Left ventricle myocardium superior (tissue), 1 donor: ENCODE measurements at regions not wholly inside any gene's neighbourhood (a gene's known extent, or its start where the extent isn't known, plus 50 kb on each side); places are given as distances from the start of the nearest gene placed in this dataset.

Experiments used
- ATAC-seq: fragments of 200-7000 bp; cut with Tn5 transposase; one replicate; pipeline ENCODE4 v1.9.1; 2020; ENCODE audit warnings: mild to moderate bottlenecking, moderate library complexity
- DNase-seq: peaks from one replicate; pipeline ENCODE4 v3.0.0-alpha.2; 2020
- intact Hi-C: fragments of 100-400 bp; cut with micrococcal nuclease; formaldehyde crosslinking; loops from one replicate; pipeline ENCODE4 v1.11.0; 2022
- donor health status: DM: no; HTN: yes; CAD: no; lungs with severe emphysema.

GRCh38 chr1:201608635-201609395 is 69.9 kb downstream of the NAV1 start:
- peak; percentile 60 for DNase-seq
- intact Hi-C loops: no loop called here
- peak; percentile 81 for ATAC-seq

- no peak for DNase-seq
- no peak for ATAC-seq
- intact Hi-C loops: no loop called here
Measured at GRCh38 chr1:201609661-201610318, 70.9 kb downstream of the NAV1 start.

- intact Hi-C loops: no loop called here
- ATAC-seq (no peak), DNase-seq (no peak)
Measured at GRCh38 chr1:201610858-201611257, 71.9 kb downstream of the NAV1 start.

DNA sequence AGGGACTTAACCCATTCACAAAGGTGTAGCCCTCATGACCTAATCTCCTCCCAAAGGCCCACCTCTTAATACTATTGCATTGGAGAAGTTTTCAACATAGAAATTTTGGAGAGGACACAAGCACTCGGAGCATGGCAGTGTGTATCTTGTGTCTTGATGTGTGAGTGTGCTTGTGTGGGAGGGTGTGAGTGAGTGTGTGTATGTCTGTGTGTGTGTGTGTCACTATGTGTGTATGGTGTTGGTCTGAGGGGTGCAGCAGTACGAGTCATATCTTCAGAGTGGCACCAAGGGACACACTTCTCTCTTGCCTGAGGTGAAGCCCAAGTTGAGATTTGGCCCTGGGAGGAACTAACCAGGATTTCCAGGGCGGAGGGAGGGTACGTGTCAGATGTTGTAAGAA is 73.7 kb downstream of the NAV1 start:
- intact Hi-C loops: no loop called here
- no peak for ATAC-seq
- no peak for DNase-seq

- ATAC-seq (peak; percentile 88), DNase-seq (peak; percentile 69)
- intact Hi-C loops: no loop called here
Measured at GRCh38 chr1:201614262-201615015, 75.5 kb downstream of the NAV1 start.

GRCh38 chr1:201617157-201617556 is 78.2 kb downstream of the NAV1 start:
- ATAC-seq (no peak), DNase-seq (no peak)
- intact Hi-C loops: no loop called here

GRCh38 chr1:201618389-201618788 is 79.5 kb downstream of the NAV1 start:
- ATAC-seq (no peak), DNase-seq (no peak)
- intact Hi-C loops: no loop called here

- intact Hi-C loops: no loop called here
- ATAC-seq (no peak), DNase-seq (no peak)
Measured at GRCh38 chr1:201618905-201619304, 80.0 kb downstream of the NAV1 start.

GRCh38 chr1:201619513-201619912 is 80.6 kb downstream of the NAV1 start:
- ATAC-seq (no peak), DNase-seq (no peak)
- intact Hi-C loops: no loop called here

GRCh38 chr1:201622353-201622752 is 83.4 kb downstream of the NAV1 start:
- intact Hi-C loops: no loop called here
- no peak for DNase-seq
- ATAC-seq: no peak

DNA sequence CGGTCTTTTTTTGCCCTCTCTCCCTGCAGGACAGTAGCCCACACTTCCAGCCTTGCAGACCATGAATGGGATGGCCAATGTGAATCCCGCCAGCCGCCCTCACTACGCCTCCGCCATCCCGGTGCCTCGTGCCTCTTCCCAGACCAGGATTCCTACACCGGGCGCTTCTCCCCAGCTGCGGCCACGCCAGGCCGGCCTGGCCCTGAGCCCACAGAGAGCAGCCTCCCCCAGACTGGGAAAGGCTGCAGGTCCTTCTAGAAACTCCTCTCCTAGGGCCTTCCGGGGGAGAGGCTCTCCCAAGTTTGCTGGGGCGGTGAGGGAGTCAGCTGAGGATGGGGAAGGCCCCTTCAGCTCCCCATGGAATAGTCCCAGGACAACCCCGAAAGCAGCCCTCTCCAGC is 83.9 kb downstream of the NAV1 start:
- ATAC-seq (no peak), DNase-seq (no peak)
- intact Hi-C loops: no loop called here

- ATAC-seq (no peak), DNase-seq (no peak)
- intact Hi-C loops: no loop called here
Measured at GRCh38 chr1:201624741-201625225, 85.9 kb downstream of the NAV1 start.

DNA sequence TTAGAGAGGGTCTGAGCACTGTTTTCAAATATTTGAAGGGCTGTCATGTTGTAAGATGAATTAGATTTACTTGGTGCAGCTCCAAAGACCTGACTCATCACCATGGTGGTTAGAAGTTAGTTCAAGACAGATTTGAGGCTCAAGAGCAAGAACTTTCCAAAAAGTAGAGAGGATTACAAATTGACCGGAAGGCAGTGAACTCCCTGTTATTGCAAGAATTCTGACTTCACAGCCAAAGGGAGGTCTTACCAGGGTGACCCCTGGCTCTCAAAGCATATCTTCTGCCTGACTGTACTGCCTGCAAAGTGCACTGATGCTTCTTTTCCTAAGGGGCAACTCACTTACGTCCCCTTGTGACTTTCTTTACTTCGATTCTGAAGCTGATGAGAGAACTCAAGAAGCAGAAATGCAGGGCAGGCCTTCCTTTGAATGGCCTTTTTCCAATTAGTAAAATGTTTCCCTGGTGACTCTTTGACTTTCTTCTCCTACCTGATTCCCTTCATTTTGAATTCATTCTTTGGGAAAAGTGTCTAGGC is 86.4 kb downstream of the NAV1 start:
- DNase-seq (no peak), ATAC-seq (no peak)
- intact Hi-C loops: no loop called here

DNA sequence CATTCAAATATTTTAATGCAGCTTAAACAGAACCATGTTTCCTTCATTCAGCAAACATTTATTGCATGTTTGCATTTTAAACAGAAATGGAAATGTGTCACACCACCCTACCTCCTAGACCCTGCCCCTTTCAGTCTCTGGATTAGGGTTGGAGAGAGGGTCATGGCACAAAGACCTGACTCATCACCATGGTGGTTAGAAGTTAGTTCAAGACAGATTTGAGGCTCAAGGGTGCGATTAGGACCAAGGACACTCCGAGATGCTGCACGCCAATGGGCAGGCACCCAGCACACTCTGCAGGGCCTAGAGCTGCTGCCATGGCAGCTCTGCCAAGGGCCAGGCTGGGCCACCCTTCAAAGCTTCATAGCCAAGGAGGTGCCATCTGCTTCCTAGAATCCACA is 86.9 kb downstream of the NAV1 start:
- intact Hi-C loops: no loop called here
- no peak for ATAC-seq
- DNase-seq: no peak

DNA sequence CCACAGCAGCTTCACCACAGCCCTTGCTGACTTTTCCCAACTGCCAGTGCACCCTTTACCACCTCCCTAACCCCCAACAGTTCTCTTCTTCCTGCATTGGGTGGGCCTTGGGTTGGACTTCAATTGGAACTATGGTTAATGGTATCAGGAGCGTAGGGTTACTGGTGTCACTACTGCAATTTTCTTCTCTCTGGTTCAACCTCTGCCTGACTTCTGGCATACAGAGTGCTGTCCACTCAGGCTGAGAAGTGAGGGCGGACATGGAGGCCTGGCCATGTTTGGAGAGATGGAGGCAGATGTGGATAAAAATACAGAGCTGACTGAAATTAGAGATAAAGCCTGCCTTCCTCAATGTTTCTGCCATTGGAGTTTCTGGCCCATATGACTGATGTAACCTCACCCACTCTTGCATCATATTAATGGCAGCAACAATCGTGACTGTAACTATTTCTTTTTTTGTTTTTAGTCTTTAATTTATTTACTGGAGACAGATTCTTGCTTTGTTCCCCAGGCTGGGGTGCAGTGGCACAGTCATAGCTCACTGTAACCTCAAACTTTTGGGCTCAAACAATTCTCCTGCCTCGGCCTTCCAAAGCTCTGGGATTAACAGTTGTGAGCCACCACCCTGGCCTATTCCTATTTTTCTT is 87.8 kb downstream of the NAV1 start:
- DNase-seq (no peak), ATAC-seq (no peak)
- intact Hi-C loops: no loop called here

GRCh38 chr1:201628490-201628889 is 89.6 kb downstream of the NAV1 start:
- ATAC-seq (peak; percentile 4), DNase-seq (no peak)
- intact Hi-C loops: no loop called here

DNA sequence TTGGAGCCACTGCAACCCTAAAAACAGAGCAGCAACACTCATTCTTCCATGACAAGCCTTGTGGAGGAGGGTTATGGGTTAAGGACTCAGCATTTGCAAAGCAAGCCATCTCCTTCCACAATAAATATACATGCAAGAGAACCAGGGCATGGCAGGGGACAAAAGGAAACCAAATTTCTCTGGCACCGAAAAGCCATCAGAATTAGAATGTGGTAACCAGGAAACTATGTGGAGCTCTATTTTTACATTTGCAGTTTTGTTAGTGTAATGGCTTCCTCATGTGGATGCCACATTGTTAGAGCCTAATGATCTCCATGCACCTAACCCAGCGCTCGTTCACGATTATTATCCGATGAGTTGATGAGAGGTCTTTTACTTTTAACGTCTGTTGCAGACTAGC is 91.7 kb downstream of the NAV1 start:
- intact Hi-C loops: loop anchor here (10.0 kb wide), 1 partner anchor 64 kb away; no protein-coding TSS in a partner anchor
- peak; percentile 18 for ATAC-seq
- no peak for DNase-seq

DNA sequence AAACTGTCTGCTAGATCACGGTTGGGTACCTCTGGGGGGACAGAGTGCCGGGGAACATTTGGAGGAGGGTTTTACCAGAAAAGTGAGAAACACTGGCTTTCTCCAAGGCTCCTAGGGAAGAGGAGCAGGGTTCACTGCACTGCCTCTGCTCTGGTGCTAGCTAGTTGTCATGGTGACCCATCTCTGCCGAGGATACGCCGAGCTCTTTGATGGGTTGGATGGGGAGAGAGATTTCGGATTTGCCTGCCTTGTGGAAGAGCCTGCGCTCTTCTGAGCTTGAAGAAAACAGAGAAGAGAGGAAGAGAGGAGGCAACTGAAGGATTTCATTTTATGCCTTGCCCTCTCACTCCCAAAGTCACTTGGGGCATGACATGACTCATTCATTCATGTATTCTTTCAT is 92.1 kb downstream of the NAV1 start:
- ATAC-seq: no peak
- intact Hi-C loops: loop anchor here (10.0 kb wide), 1 partner anchor 64 kb away; no protein-coding TSS in a partner anchor

GRCh38 chr1:201632364-201632952 is 93.5 kb downstream of the NAV1 start:
- no peak for DNase-seq
- intact Hi-C loops: loop anchor here (10.0 kb wide), 1 partner anchor 62 kb away; no protein-coding TSS in a partner anchor
- no peak for ATAC-seq

More for the DNA sequence above, 92.1 kb downstream of the NAV1 start:
- no peak for DNase-seq
